GM12864 (cell line): ENCODE measurements at regions not wholly inside any gene's neighbourhood (a gene's known extent, or its start where the extent isn't known, plus 50 kb on each side); places are given as distances from the start of the nearest gene placed in this dataset.
"Not testable (repeated sequence)": the region's sequence is repeated elsewhere in the genome, so short reads cannot be mapped to it uniquely, and the experiment has no call there.

Experiments
- DNase-seq: peaks from one replicate; pipeline ENCODE4 v3.0.0-alpha.2; 2011; ENCODE audit warnings: low read depth
- H3K4me3 ChIP-seq: 2 replicates; pipeline ENCODE4 v1.5.1; 2011; ENCODE audit warnings: mild to moderate bottlenecking, low read depth, low read length, control low read depth
- CTCF ChIP-seq: IDR thresholded peaks from 2 replicates; pipeline ENCODE4 v1.5.1; 2011; ENCODE audit warnings: low read depth, mild to moderate bottlenecking, moderate library complexity, low read length, control low read depth, inconsistent platforms; ENCODE audit errors: missing control alignments

- H3K4me3 ChIP-seq = no peak overlapping the region
- DNase-seq = no peak
- no peak for TF ChIP-seq CTCF
Observed at GRCh38 chr2:175844169-175844568, 157.9 kb downstream of the LNPK start.

- TF ChIP-seq CTCF = no peak
- no peak overlapping the region for H3K4me3 ChIP-seq
- no peak for DNase-seq
Observed at GRCh38 chr2:175843625-175844024, 158.4 kb downstream of the LNPK start.

GRCh38 chr2:175842996-175843395, 159.1 kb downstream of the LNPK start:
- no peak overlapping the region for H3K4me3 ChIP-seq
- TF ChIP-seq CTCF = no peak
- no peak for DNase-seq

- DNase-seq, H3K4me3 ChIP-seq: not testable (repeated sequence)
Observed at GRCh38 chr2:175840765-175841164, 161.3 kb downstream of the LNPK start.

- TF ChIP-seq CTCF = no peak
- no peak overlapping the region for H3K4me3 ChIP-seq
- DNase-seq = no peak
Observed at GRCh38 chr2:175840256-175840655, 161.8 kb downstream of the LNPK start.

- DNase-seq = no peak
Observed at GRCh38 chr2:175838979-175839378, 163.1 kb downstream of the LNPK start.

GRCh38 chr2:175837046-175837445, 165.0 kb downstream of the LNPK start:
- DNase-seq = no peak
- TF ChIP-seq CTCF = no peak

More at GRCh38 chr2:175838979-175839378, 163.1 kb downstream of the LNPK start:
- no peak overlapping the region for H3K4me3 ChIP-seq
- no peak for TF ChIP-seq CTCF

GRCh38 chr2:175836361-175836760, 165.7 kb downstream of the LNPK start:
- TF ChIP-seq CTCF = no peak
- no peak for DNase-seq
- H3K4me3 ChIP-seq = no peak overlapping the region

More at GRCh38 chr2:175837046-175837445, 165.0 kb downstream of the LNPK start:
- no peak overlapping the region for H3K4me3 ChIP-seq
